ENCODE measurements at regions not wholly inside any gene's neighbourhood (a gene's known extent, or its start where the extent isn't known, plus 50 kb on each side); places are given as distances from the start of the nearest gene placed in this dataset.

DNA sequence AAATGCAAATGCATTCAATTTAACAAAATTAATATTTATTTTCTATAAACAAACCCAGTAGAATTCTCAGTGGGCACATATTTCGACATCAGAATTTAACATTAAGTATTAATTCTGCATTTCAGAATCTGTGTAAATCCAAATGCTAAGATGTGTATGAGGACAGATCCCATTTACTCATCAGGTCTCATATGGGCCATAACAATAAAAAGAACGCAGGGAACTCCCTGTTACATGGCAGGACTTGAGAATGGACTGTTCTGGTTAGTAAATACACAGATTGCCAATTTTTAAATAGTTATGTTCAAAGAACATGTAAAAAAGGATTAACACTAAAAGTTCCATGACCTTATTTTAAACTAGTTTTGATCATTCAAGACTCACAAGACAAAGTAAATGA, 104.0 kb downstream of the SLC30A10 start:
- POLR2A ChIA-PET = no interaction called here

DNA sequence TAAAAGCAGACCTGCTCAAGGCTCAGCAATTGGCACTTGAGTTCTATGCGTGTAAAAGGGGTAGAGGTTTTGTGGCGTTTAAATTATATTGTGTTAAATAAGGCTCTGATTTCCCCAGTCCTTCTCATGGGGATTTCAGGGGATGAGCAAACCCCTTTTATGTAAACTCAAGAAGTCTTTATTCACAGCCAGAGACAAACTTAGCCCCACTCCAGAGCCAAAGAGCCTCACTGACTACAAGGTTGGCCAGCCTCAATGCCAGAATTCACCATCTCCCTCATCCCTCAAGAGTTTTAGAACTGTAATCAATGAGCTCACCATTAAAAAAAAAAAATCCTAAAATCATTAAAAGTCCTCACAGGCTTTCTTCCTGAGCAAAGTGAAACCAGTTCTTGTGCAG, 107.8 kb downstream of the SLC30A10 start:
- ChIA-PET CTCF (interaction anchor here (0.6 kb wide), 1 partner anchor 118 kb away, joined by 3 read pairs; no protein-coding TSS in a partner anchor), POLR2A (no interaction called here)
- TF ChIP-seq TARDBP (IDR thresholded peaks at IDR 0.05) = no peak
- no peak for TF ChIP-seq FOXK2 (IDR thresholded peaks at IDR 0.05)
- TF ChIP-seq ARNT (IDR thresholded peaks at IDR 0.05) = no peak
- TF ChIP-seq CTBP1 (IDR thresholded peaks at IDR 0.05; ENCODE audit: borderline replicate concordance) = no peak
- TF ChIP-seq ZNF384 (IDR thresholded peaks at IDR 0.05) = no peak
- TF ChIP-seq SUZ12 (IDR thresholded peaks at IDR 0.05) = no peak
- TF ChIP-seq SP1 (IDR thresholded peaks at IDR 0.05) = no peak
- TF ChIP-seq L3MBTL2 (conservative IDR thresholded peaks at IDR 0.05) = no peak
- no peak for TF ChIP-seq BHLHE40 (IDR thresholded peaks at IDR 0.05; ENCODE audit: borderline replicate concordance)
- no peak for TF ChIP-seq ELF4 (IDR thresholded peaks at IDR 0.05)
- TF ChIP-seq, protein P1, sequence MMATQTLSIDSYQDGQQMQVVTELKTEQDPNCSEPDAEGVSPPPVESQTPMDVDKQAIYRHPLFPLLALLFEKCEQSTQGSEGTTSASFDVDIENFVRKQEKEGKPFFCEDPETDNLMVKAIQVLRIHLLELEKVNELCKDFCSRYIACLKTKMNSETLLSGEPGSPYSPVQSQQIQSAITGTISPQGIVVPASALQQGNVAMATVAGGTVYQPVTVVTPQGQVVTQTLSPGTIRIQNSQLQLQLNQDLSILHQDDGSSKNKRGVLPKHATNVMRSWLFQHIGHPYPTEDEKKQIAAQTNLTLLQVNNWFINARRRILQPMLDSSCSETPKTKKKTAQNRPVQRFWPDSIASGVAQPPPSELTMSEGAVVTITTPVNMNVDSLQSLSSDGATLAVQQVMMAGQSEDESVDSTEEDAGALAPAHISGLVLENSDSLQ (IDR thresholded peaks at IDR 0.05) = no peak
- TF ChIP-seq FOXA1 (IDR thresholded peaks at IDR 0.05) = no peak
- TF ChIP-seq HDGF (IDR thresholded peaks at IDR 0.05; ENCODE audit: borderline replicate concordance) = no peak
- TF ChIP-seq FOXM1 (IDR thresholded peaks at IDR 0.05; ENCODE audit: borderline replicate concordance) = no peak
- TF ChIP-seq NFRKB (IDR thresholded peaks at IDR 0.05) = no peak
- TF ChIP-seq LEF1 (IDR thresholded peaks at IDR 0.05; ENCODE audit: borderline replicate concordance) = no peak
- no peak for DNase-seq (ENCODE audit: extremely low spot score)

More for the DNA sequence above, 104.0 kb downstream of the SLC30A10 start:
- no peak for TF ChIP-seq BHLHE40 (IDR thresholded peaks at IDR 0.05; ENCODE audit: borderline replicate concordance)
- no peak for TF ChIP-seq FOXM1 (IDR thresholded peaks at IDR 0.05; ENCODE audit: borderline replicate concordance)
- TF ChIP-seq CTBP1 (IDR thresholded peaks at IDR 0.05; ENCODE audit: borderline replicate concordance) = no peak
- TF ChIP-seq L3MBTL2 (conservative IDR thresholded peaks at IDR 0.05) = no peak
- no peak for TF ChIP-seq FOXK2 (IDR thresholded peaks at IDR 0.05)
- no peak for TF ChIP-seq ARNT (IDR thresholded peaks at IDR 0.05)
- TF ChIP-seq HDGF (IDR thresholded peaks at IDR 0.05; ENCODE audit: borderline replicate concordance) = no peak
- no peak for TF ChIP-seq LEF1 (IDR thresholded peaks at IDR 0.05; ENCODE audit: borderline replicate concordance)
- no peak for TF ChIP-seq FOXA1 (IDR thresholded peaks at IDR 0.05)
- TF ChIP-seq NFRKB (IDR thresholded peaks at IDR 0.05) = no peak
- TF ChIP-seq ELF4 (IDR thresholded peaks at IDR 0.05) = no peak
- no peak for TF ChIP-seq TARDBP (IDR thresholded peaks at IDR 0.05)
- CTCF ChIA-PET = no interaction called here
- DNase-seq (ENCODE audit: extremely low spot score) = no peak

DNA sequence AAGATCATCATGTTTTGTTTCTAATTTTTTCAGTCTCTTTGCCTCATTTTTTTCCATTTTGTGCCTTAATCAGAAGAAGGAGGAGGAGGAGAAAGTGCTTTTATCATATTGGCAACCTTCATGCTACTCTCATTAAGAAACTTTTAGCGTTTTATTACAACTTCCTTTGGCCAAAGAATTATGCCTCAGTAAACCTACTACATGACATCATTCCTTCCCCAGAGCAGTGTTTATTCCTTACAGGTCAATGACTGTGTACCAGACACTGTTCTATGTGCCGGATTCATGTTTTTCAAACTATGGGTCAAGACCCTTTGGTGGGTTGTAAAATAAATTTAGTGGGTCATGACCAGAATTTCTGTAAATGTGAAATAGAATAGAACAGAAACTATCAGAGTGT, 110.4 kb downstream of the SLC30A10 start:
- no peak for DNase-seq (ENCODE audit: extremely low spot score)
- ChIA-PET POLR2A (no interaction called here), CTCF (no interaction called here)
- TF ChIP-seq SUZ12 (IDR thresholded peaks at IDR 0.05) (no peak), LEF1 (IDR thresholded peaks at IDR 0.05; ENCODE audit: borderline replicate concordance) (no peak), FOXA1 (IDR thresholded peaks at IDR 0.05) (no peak), FOXM1 (IDR thresholded peaks at IDR 0.05; ENCODE audit: borderline replicate concordance) (no peak), NFRKB (IDR thresholded peaks at IDR 0.05) (no peak)
- TF ChIP-seq, protein P1 (IDR thresholded peaks at IDR 0.05) = no peak

DNA sequence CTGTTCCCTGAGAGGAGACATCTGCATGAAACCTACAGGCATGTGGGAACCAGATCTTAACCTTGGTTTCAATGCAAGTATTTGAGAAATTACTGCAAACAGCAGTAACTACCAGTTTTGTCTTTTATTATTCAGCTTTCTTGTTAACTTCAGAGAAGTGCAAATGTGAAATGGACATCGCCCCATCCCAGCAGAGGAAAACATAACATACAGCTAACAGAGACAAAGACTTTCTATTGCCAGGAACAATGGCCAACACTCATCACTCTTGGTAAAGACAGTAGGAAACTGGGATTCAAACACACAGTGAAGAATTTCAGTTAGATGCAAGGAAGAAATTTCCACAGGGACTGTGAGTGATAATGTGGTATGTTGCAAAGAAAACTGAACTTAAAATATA, 115.1 kb downstream of the SLC30A10 start:
- POLR2A ChIA-PET = no interaction called here
- CTCF ChIA-PET = interaction anchor here (0.6 to 0.9 kb wide), 3 partner anchors 228 to 1481 kb away, joined by 3 read pairs; no protein-coding TSS in a partner anchor

DNA sequence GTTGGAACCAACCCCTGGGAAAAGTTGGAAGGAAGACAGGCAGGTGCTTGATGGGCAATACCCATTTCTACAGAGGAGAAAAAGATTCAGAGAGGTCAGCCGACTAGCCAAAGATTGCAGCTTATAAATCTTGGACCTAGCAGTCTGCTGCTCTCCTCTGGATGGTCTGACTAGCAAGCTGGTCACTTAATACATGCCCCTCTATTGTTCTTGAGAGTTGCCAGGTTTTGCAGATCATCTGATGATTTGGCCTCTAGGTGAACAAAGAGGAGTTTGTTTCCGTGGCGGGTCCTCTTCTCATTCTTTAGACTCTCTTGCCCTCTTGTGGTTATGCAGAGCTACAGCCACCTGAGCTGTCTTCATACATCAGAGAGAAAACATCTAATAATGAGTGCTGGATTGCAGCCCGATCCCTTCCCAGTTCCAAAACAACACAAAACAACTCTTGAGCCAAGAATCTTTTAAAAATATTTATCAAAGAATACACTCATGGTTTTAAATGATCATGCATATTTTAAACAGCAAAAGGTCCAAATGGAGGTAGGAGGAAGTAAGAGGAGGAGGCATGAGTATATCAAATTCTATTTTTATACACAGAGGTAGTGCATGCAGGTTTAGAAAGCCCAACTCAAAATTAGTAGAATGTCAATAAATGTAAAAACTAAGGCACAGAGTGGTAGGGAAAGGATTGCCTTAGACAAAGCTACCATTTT, 115.7 kb downstream of the SLC30A10 start:
- DNase-seq (ENCODE audit: extremely low spot score) = peak; percentile 79
- TF ChIP-seq NFRKB (IDR thresholded peaks at IDR 0.05) (no peak), FOXA1 (IDR thresholded peaks at IDR 0.05) (no peak), FOXM1 (IDR thresholded peaks at IDR 0.05; ENCODE audit: borderline replicate concordance) (no peak), TARDBP (IDR thresholded peaks at IDR 0.05) (no peak), ARNT (IDR thresholded peaks at IDR 0.05) (no peak)
- POLR2A ChIA-PET = no interaction called here
- CTCF ChIA-PET = interaction anchor here (0.6 to 1.2 kb wide), 5 partner anchors 10 to 1481 kb away, joined by 3 read pairs; no protein-coding TSS in a partner anchor

More for the DNA sequence above, 115.1 kb downstream of the SLC30A10 start:
- no peak for DNase-seq (ENCODE audit: extremely low spot score)
- TF ChIP-seq SUZ12 (IDR thresholded peaks at IDR 0.05) = no peak
- no peak for TF ChIP-seq TARDBP (IDR thresholded peaks at IDR 0.05)
- TF ChIP-seq SP1 (IDR thresholded peaks at IDR 0.05) = no peak
- TF ChIP-seq BHLHE40 (IDR thresholded peaks at IDR 0.05; ENCODE audit: borderline replicate concordance) = no peak
- no peak for TF ChIP-seq ELF4 (IDR thresholded peaks at IDR 0.05)
- TF ChIP-seq, protein P1 (IDR thresholded peaks at IDR 0.05) = no peak
- no peak for TF ChIP-seq FOXM1 (IDR thresholded peaks at IDR 0.05; ENCODE audit: borderline replicate concordance)
- TF ChIP-seq FOXK2 (IDR thresholded peaks at IDR 0.05) = no peak
- no peak for TF ChIP-seq ARNT (IDR thresholded peaks at IDR 0.05)
- TF ChIP-seq ZNF384 (IDR thresholded peaks at IDR 0.05) = no peak
- no peak for TF ChIP-seq LEF1 (IDR thresholded peaks at IDR 0.05; ENCODE audit: borderline replicate concordance)
- TF ChIP-seq L3MBTL2 (conservative IDR thresholded peaks at IDR 0.05) = no peak
- no peak for TF ChIP-seq CTBP1 (IDR thresholded peaks at IDR 0.05; ENCODE audit: borderline replicate concordance)
- no peak for TF ChIP-seq FOXA1 (IDR thresholded peaks at IDR 0.05)

DNA sequence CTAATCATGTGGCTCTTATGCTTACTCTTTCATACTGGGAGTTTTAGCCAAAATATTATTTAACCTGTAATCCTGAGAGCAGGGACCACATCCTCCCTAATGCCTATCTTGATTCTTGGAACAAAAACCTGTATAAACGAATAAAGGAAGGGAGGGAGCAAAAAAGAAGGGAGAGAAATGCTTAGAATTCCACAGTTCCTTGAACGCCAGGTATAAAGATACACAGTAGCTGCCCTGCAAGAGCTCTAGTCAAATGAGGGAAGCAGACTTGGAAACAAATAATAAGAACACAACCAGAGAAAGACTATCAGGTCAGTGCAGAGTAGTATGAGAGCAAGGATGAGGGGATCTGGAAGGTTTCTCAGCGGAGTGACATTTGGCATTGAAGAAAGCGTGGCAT, 116.3 kb downstream of the SLC30A10 start:
- ChIA-PET POLR2A (no interaction called here), CTCF (interaction anchor here (0.8 to 1.2 kb wide), 3 partner anchors 10 to 1480 kb away, joined by 3 read pairs; no protein-coding TSS in a partner anchor)
- DNase-seq (ENCODE audit: extremely low spot score) = no peak
- TF ChIP-seq NFRKB (IDR thresholded peaks at IDR 0.05) (no peak), HDGF (IDR thresholded peaks at IDR 0.05; ENCODE audit: borderline replicate concordance) (no peak), SP1 (IDR thresholded peaks at IDR 0.05) (no peak), ELF4 (IDR thresholded peaks at IDR 0.05) (no peak), LEF1 (IDR thresholded peaks at IDR 0.05; ENCODE audit: borderline replicate concordance) (no peak), FOXA1 (IDR thresholded peaks at IDR 0.05) (no peak), FOXK2 (IDR thresholded peaks at IDR 0.05) (no peak), BHLHE40 (IDR thresholded peaks at IDR 0.05; ENCODE audit: borderline replicate concordance) (no peak), ARNT (IDR thresholded peaks at IDR 0.05) (no peak), ZNF384 (IDR thresholded peaks at IDR 0.05) (no peak), FOXM1 (IDR thresholded peaks at IDR 0.05; ENCODE audit: borderline replicate concordance) (no peak), TARDBP (IDR thresholded peaks at IDR 0.05) (no peak)

Data from HEK293T (cell line).